ENCODE measurements at regions not wholly inside any gene's neighbourhood (a gene's known extent, or its start where the extent isn't known, plus 50 kb on each side); places are given as distances from the start of the nearest gene placed in this dataset.

- WGBS (ENCODE audit: extremely low coverage, insufficient read length, low lambda C conversion rate), result no CpG with 5 or more reads among the region's 11 CpGs
- H3K27ac ChIP-seq (ENCODE audit: insufficient read length, low read depth, low read length), result no peak overlapping the region
- no peaks in the 10 kb centered on the region for H3K9me3 ChIP-seq (ENCODE audit: control insufficient read depth, low read depth, low read length)
- H4K5ac ChIP-seq (ENCODE audit: insufficient read length, low read depth, low read length), result no peak overlapping the region
- no peak overlapping the region for H4K91ac ChIP-seq (ENCODE audit: insufficient read length, low read depth, low read length)
- H3K18ac ChIP-seq (ENCODE audit: insufficient read length, low read depth, low read length), result no peak overlapping the region
- H3K23me2 ChIP-seq (ENCODE audit: insufficient read length, low read depth, low read length, poor library complexity, severe bottlenecking), result no peaks in the 10 kb centered on the region
- no peak overlapping the region for H2BK12ac ChIP-seq (ENCODE audit: insufficient read length, low read depth, low read length)
- no peak overlapping the region for H2BK5ac ChIP-seq (ENCODE audit: insufficient read length, low read length)
- no peak overlapping the region for H4K8ac ChIP-seq (replicated peaks; ENCODE audit: insufficient read length, low read depth, low read length)
- H3K9ac ChIP-seq (ENCODE audit: extremely low read depth, insufficient read length, low read length), result no peak overlapping the region
- no peaks in the 10 kb centered on the region; a peak in 1 of 7 replicates for H3K36me3 Mint-ChIP-seq (ENCODE audit: insufficient read depth in 1 of 3, low read depth in 3 of 3)
- H3K56ac ChIP-seq (ENCODE audit: insufficient read length, low read depth, low read length), result no peak overlapping the region
- no peak overlapping the region for H3T11ph ChIP-seq (ENCODE audit: low read length)
- H3K4me1 ChIP-seq (ENCODE audit: insufficient read depth, low read length), result no peaks in the 10 kb centered on the region
- no peaks in the 10 kb centered on the region for H3K27me3 ChIP-seq (ENCODE audit: insufficient read depth, low read length)
- no peak overlapping the region for H2AFZ ChIP-seq (ENCODE audit: low read length)
- H2BK15ac ChIP-seq (ENCODE audit: low read depth, low read length), result no peak overlapping the region
- no peaks in the 10 kb centered on the region for H4K20me1 ChIP-seq (ENCODE audit: control insufficient read depth, insufficient read depth, insufficient read length)
- no peak overlapping the region for H3K4me2 ChIP-seq (ENCODE audit: insufficient read depth, insufficient read length, low read length)
- H3K27me3 Mint-ChIP-seq (ENCODE audit: low read depth), result no peaks in the 10 kb centered on the region; the same call in 1 of the 2 replicates
- H3K4me1 Mint-ChIP-seq, result no peaks in the 10 kb centered on the region
- H3K9me3 Mint-ChIP-seq, result peaks cover 6 to 7% of the 10 kb centered on the region in 2 experiments; a peak in 3 of 5 replicates
- no peaks in the 10 kb centered on the region for H3K79me1 ChIP-seq (ENCODE audit: insufficient read depth, low read depth, low read length, poor library complexity, severe bottlenecking)
- TF ChIP-seq CTCF (conservative IDR thresholded peaks at IDR 0.05), result no peak
- no peak overlapping the region for H3K27ac Mint-ChIP-seq
- no peak overlapping the region; the same call in 1 of the 2 replicates for H3K14ac ChIP-seq (ENCODE audit: insufficient read depth, low read length)
- H2BK120ac ChIP-seq (ENCODE audit: low read depth, low read length, poor library complexity, severe bottlenecking), result no peak overlapping the region
- no peak overlapping the region for H3K4ac ChIP-seq (ENCODE audit: low read depth, low read length)
- DNase-seq, result peak; percentile 15
- H3K79me2 ChIP-seq (ENCODE audit: insufficient read depth, low read length), result no peaks in the 10 kb centered on the region
- no peak overlapping the region for H2AK5ac ChIP-seq (ENCODE audit: insufficient read length, low read length)
- no peak overlapping the region for H2BK20ac ChIP-seq (ENCODE audit: low read depth, low read length, poor library complexity, severe bottlenecking)
- no peak overlapping the region for H3K23ac ChIP-seq (ENCODE audit: insufficient read length, low read depth, low read length)
- H3K4me3 Mint-ChIP-seq, result no peak overlapping the region
These were observed 52.5 kb upstream of the PPP2R2D start for GRCh38 chr10:131848296-131848695.
